Stomach (tissue), 8 donors: ENCODE measurements at regions not wholly inside any gene's neighbourhood (a gene's known extent, or its start where the extent isn't known, plus 50 kb on each side); places are given as distances from the start of the nearest gene placed in this dataset.

Experiments
- DNase-seq, 2 donors: peaks; one replicate each; pipeline versions ENCODE4 v3.0.0 to v3.0.0-alpha.2; 2013 to 2019
- H3K27ac ChIP-seq, 5 donors: fragments of 200-600 bp in 4 of 5; sonication (generic) in 4 of 5; one replicate each; pipeline ENCODE4 v1.5.1; 2013 to 2019; ENCODE audit warnings: mild to moderate bottlenecking in 1 of 5, moderate library complexity in 1 of 5
- H3K27me3 ChIP-seq, 3 donors: fragments of 200-600 bp; sonication (generic); one replicate each; pipeline ENCODE4 v1.5.1; 2017 to 2019; ENCODE audit warnings: mixed run types in 1 of 3
- H3K36me3 ChIP-seq, 4 donors: fragments of 200-600 bp; sonication (generic); 1 replicate in 3 of 4; 2 replicates in 1 of 4; pipeline ENCODE4 v1.5.1; 2016 to 2019
- H3K4me1 ChIP-seq, 4 donors: fragments of 200-600 bp; sonication (generic); one replicate each; pipeline ENCODE4 v1.5.1; 2016 to 2019
- H3K4me3 ChIP-seq, 4 donors: fragments of 200-600 bp; sonication (generic) in 3 of 4; one replicate each; pipeline ENCODE4 v1.5.1; 2016 to 2019; ENCODE audit warnings: mild to moderate bottlenecking in 1 of 4
- H3K9me3 ChIP-seq, 4 donors: fragments of 200-600 bp; sonication (generic); one replicate each; pipeline ENCODE4 v1.5.1; 2016 to 2019
- CTCF ChIP-seq, 7 experiments: fragments of 450-650 bp in 4 of 7; fragments of 200-600 bp in 3 of 7; sonication (generic) in 3 of 7; IDR thresholded peaks; one replicate each; pipeline ENCODE4 v1.5.1; 2016 to 2019; ENCODE audit warnings: antibody characterized with exemption in 7 of 7, control low read depth in 2 of 7, mild to moderate bottlenecking in 1 of 7
- EP300 ChIP-seq: sonication (generic); formaldehyde crosslinking; IDR thresholded peaks from one replicate; pipeline ENCODE4 v1.6.1; 2017; ENCODE audit warnings: antibody characterized with exemption
- POLR2A ChIP-seq, 4 donors: fragments of 450-650 bp; IDR thresholded peaks; one replicate each; pipeline ENCODE4 v1.6.1; 2016; ENCODE audit warnings: antibody characterized with exemption in 4 of 4, control low read depth in 2 of 4, mild to moderate bottlenecking in 1 of 4, moderate library complexity in 1 of 4
- POLR2AphosphoS5 ChIP-seq, 3 donors: sonication (generic); formaldehyde crosslinking; IDR thresholded peaks; one replicate each; pipeline ENCODE4 v1.6.1; 2016; ENCODE audit warnings: antibody characterized with exemption in 3 of 3
- WGBS, 5 donors: extraction: QIAGEN DNeasy Blood & Tissue Kit in 3 of 5; methylation state at CpG; one replicate each; pipeline versions ENCODE4 v1.1.5 to v1.1.7; 2013 to 2018; 5-methylcytosine and 5-hydroxymethylcytosine counted together
- intact Hi-C: fragments of 100-400 bp; cut with DNase I; formaldehyde crosslinking; loops from one replicate; pipeline ENCODE4 v1.15.1; 2023; ENCODE audit warnings: low total_unique reads
- donor health status: healthy with polysubstance abuse.
- donor health status: Bipolar disorder and iron deficiency.
- donor health status: healthy.

GRCh38 chr13:30002577-30002976, 152.2 kb upstream of the UBL3 start:
- DNase-seq = no peak
- 20 to 39% (median 34%) methylated on average over 1 of the region's 1 CpG for WGBS, 5 donors
- intact Hi-C loops = no loop called here
- Histone ChIP-seq H3K27me3 (no peaks in the 10 kb centered on the region), H3K27ac (no peak overlapping the region), H3K4me1 (no peaks in the 10 kb centered on the region), H3K36me3 (no peaks in the 10 kb centered on the region), H3K4me3 (no peak overlapping the region), H3K9me3 (no peaks in the 10 kb centered on the region)
- no peak for TF ChIP-seq CTCF (IDR thresholded peaks at IDR 0.05)
- no peak for TF ChIP-seq EP300
- TF ChIP-seq POLR2A (IDR thresholded peaks at IDR 0.05) = no peak
- no peak for TF ChIP-seq POLR2AphosphoS5 (IDR thresholded peaks at IDR 0.05)

- Histone ChIP-seq H3K4me3 (no peak overlapping the region), H3K27me3 (no peaks in the 10 kb centered on the region), H3K27ac (no peak overlapping the region), H3K9me3 (no peaks in the 10 kb centered on the region), H3K36me3 (no peaks in the 10 kb centered on the region), H3K4me1 (no peaks in the 10 kb centered on the region)
- WGBS, 5 donors = 78 to 88% (median 87%) methylated on average over 11 of the region's 11 CpGs
- intact Hi-C loops = no loop called here
- no peak for DNase-seq
- no peak for TF ChIP-seq EP300
Measured at GRCh38 chr13:30000370-30000765, 150.0 kb upstream of the UBL3 start.

- 82 to 87% (median 84%) methylated on average over 18 of the region's 18 CpGs for WGBS, 5 donors
Measured at GRCh38 chr13:29999492-30000369, 149.3 kb upstream of the UBL3 start.

GRCh38 chr13:29996316-29996715, 145.9 kb upstream of the UBL3 start:
- intact Hi-C loops = no loop called here
- Histone ChIP-seq H3K4me1 (no peaks in the 10 kb centered on the region), H3K9me3 (no peaks in the 10 kb centered on the region), H3K36me3 (no peaks in the 10 kb centered on the region), H3K4me3 (no peak overlapping the region), H3K27me3 (no peaks in the 10 kb centered on the region), H3K27ac (no peak overlapping the region)
- TF ChIP-seq EP300 (no peak), POLR2AphosphoS5 (IDR thresholded peaks at IDR 0.05) (no peak), POLR2A (IDR thresholded peaks at IDR 0.05) (no peak), CTCF (IDR thresholded peaks at IDR 0.05) (no peak)
- WGBS, 5 donors = 87 to 95% (median 89%) methylated on average over 8 of the region's 8 CpGs
- no peak for DNase-seq

More at GRCh38 chr13:29999492-30000369, 149.3 kb upstream of the UBL3 start:
- TF ChIP-seq CTCF (IDR thresholded peaks at IDR 0.05) = no peak
- no peak for TF ChIP-seq EP300
- TF ChIP-seq POLR2A (IDR thresholded peaks at IDR 0.05) = no peak
- no peak for TF ChIP-seq POLR2AphosphoS5 (IDR thresholded peaks at IDR 0.05)
- Histone ChIP-seq H3K4me1 (no peaks in the 10 kb centered on the region), H3K4me3 (no peak overlapping the region), H3K9me3 (no peaks in the 10 kb centered on the region), H3K27ac (no peak overlapping the region), H3K27me3 (no peaks in the 10 kb centered on the region), H3K36me3 (no peaks in the 10 kb centered on the region)
- no peak for DNase-seq
- intact Hi-C loops = no loop called here
